GM23338 (cell line): ENCODE measurements at regions not wholly inside any gene's neighbourhood (a gene's known extent, or its start where the extent isn't known, plus 50 kb on each side); places are given as distances from the start of the nearest gene placed in this dataset.

Experiments
- EZH2 ChIP-seq: fragments of 200-600 bp; sonication (generic); IDR thresholded peaks from one replicate; pipeline ENCODE4 v1.8.0; 2017; ENCODE audit warnings: antibody characterized with exemption, mild to moderate bottlenecking, low read depth; ENCODE audit not compliant: unreplicated experiment
- EZH2phosphoT487 ChIP-seq: fragments of 200-600 bp; sonication (generic); IDR thresholded peaks from one replicate; pipeline ENCODE4 v1.8.1; 2018; ENCODE audit warnings: antibody characterized with exemption; ENCODE audit not compliant: unreplicated experiment
- JUNB ChIP-seq: IDR thresholded peaks from one replicate; pipeline ENCODE4 v1.6.1; 2016; ENCODE audit warnings: antibody characterized with exemption; ENCODE audit not compliant: unreplicated experiment
- NANOG ChIP-seq: IDR thresholded peaks from 2 replicates; pipeline ENCODE4 v1.6.1; 2016; ENCODE audit warnings: antibody characterized with exemption, borderline replicate concordance
- POLR2AphosphoS5 ChIP-seq: IDR thresholded peaks from 2 replicates; pipeline ENCODE4 v1.6.1; 2016; ENCODE audit warnings: antibody characterized with exemption, low read depth
- STAT1 ChIP-seq: IDR thresholded peaks from one replicate; pipeline ENCODE4 v1.6.1; 2016; ENCODE audit warnings: antibody characterized with exemption; ENCODE audit not compliant: unreplicated experiment
- TF ChIP-seq, protein P1 (sequence below), 2 experiments: fragments of 200-600 bp in 1 of 2; sonication (generic) in 1 of 2; conservative IDR thresholded peaks; 2 replicates each; pipeline versions ENCODE4 v1.5.1 to v1.6.1; 2016 to 2017; ENCODE audit warnings: antibody characterized with exemption in 2 of 2, low read depth in 2 of 2, mild to moderate bottlenecking in 2 of 2, moderate library complexity in 1 of 2

DNA sequence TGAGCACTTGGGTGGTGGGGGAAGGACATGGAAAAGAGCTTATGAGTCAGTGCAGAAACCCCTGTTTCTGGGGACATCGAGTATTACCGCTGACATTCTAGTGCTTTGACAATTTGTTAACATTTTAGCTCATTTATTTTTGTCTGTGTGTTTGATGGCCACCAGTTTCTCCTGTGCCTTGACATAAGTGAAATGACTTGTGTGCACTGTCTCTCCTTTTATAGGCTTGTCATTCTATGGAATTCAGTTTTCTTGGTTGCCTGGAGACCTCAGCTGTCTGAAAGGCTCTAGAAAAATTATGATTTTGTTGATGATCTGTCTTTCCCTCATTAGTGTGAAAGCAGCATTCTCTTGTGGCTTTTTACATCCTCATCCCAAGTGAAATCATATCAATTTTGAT is 190.0 kb upstream of the SMIM30 start:
- TF ChIP-seq, protein P1, sequence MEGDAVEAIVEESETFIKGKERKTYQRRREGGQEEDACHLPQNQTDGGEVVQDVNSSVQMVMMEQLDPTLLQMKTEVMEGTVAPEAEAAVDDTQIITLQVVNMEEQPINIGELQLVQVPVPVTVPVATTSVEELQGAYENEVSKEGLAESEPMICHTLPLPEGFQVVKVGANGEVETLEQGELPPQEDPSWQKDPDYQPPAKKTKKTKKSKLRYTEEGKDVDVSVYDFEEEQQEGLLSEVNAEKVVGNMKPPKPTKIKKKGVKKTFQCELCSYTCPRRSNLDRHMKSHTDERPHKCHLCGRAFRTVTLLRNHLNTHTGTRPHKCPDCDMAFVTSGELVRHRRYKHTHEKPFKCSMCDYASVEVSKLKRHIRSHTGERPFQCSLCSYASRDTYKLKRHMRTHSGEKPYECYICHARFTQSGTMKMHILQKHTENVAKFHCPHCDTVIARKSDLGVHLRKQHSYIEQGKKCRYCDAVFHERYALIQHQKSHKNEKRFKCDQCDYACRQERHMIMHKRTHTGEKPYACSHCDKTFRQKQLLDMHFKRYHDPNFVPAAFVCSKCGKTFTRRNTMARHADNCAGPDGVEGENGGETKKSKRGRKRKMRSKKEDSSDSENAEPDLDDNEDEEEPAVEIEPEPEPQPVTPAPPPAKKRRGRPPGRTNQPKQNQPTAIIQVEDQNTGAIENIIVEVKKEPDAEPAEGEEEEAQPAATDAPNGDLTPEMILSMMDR (conservative IDR thresholded peaks at IDR 0.05; ENCODE audit: low read depth in 2 of 2) = no peak
- TF ChIP-seq POLR2AphosphoS5 (no peak), JUNB (no peak), EZH2phosphoT487 (no peak), STAT1 (no peak), EZH2 (no peak), NANOG (no peak)
